Chondrocyte (in vitro differentiated cells): ENCODE measurements at regions not wholly inside any gene's neighbourhood (a gene's known extent, or its start where the extent isn't known, plus 50 kb on each side); places are given as distances from the start of the nearest gene placed in this dataset.

Source experiments
- DNase-seq: peaks from one replicate; pipeline ENCODE4 v3.0.0; 2021; ENCODE audit warnings: mixed read lengths, low spot score
- H3K27ac Mint-ChIP-seq: one replicate; pipeline ENCODE4 v1.8.0; 2021; ENCODE audit warnings: mild to moderate bottlenecking, moderate library complexity, mixed read lengths; ENCODE audit not compliant: unreplicated experiment
- H3K27me3 Mint-ChIP-seq: 2 replicates; pipeline ENCODE4 v1.8.0; 2021; ENCODE audit warnings: low read depth, mixed read lengths
- H3K36me3 Mint-ChIP-seq: 2 replicates; pipeline ENCODE4 v1.8.0; 2021; ENCODE audit warnings: low read depth, mixed read lengths
- H3K4me1 Mint-ChIP-seq: 2 replicates; pipeline ENCODE4 v1.8.0; 2021; ENCODE audit warnings: low read depth, mild to moderate bottlenecking, mixed read lengths
- H3K4me3 Mint-ChIP-seq: one replicate; pipeline ENCODE4 v1.8.0; 2021; ENCODE audit warnings: mild to moderate bottlenecking, moderate library complexity, mixed read lengths; ENCODE audit not compliant: unreplicated experiment
- H3K9me3 Mint-ChIP-seq: 2 replicates; pipeline ENCODE4 v1.8.0; 2021; ENCODE audit warnings: low read depth, mixed read lengths
- TF ChIP-seq, protein P1 (sequence below): fragments of 200-600 bp; sonication (generic); IDR thresholded peaks from 2 replicates; pipeline ENCODE4 v1.5.0; 2021; ENCODE audit warnings: antibody characterized with exemption, mild to moderate bottlenecking, moderate library complexity

DNA sequence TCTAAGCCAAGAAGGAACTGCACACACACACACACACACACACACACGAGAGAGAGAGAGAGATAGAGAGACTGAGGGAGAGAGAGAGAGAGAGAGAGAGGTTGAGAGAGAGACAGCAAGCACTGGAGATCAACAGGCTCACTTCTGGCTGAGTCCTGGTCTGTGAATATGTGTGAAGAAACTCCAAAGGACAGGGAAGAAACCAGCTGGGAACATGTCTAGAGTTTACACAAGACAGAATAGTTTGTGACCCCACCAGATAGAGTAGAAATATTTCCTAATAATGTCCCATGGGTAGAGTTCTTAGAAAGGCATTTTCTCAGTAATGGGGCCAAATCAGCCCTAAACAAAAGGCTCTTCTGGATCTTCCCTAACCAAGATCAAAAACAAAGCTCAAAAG, 155.5 kb upstream of the IGFBP3 start:
- H3K36me3 Mint-ChIP-seq = peaks cover 2% of the 10 kb centered on the region
- H3K27ac Mint-ChIP-seq = no peak overlapping the region
- no peak overlapping the region for H3K4me3 Mint-ChIP-seq
- no peaks in the 10 kb centered on the region for H3K27me3 Mint-ChIP-seq
- peaks cover 7% of the 10 kb centered on the region for H3K9me3 Mint-ChIP-seq
- TF ChIP-seq, protein P1, sequence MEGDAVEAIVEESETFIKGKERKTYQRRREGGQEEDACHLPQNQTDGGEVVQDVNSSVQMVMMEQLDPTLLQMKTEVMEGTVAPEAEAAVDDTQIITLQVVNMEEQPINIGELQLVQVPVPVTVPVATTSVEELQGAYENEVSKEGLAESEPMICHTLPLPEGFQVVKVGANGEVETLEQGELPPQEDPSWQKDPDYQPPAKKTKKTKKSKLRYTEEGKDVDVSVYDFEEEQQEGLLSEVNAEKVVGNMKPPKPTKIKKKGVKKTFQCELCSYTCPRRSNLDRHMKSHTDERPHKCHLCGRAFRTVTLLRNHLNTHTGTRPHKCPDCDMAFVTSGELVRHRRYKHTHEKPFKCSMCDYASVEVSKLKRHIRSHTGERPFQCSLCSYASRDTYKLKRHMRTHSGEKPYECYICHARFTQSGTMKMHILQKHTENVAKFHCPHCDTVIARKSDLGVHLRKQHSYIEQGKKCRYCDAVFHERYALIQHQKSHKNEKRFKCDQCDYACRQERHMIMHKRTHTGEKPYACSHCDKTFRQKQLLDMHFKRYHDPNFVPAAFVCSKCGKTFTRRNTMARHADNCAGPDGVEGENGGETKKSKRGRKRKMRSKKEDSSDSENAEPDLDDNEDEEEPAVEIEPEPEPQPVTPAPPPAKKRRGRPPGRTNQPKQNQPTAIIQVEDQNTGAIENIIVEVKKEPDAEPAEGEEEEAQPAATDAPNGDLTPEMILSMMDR = no peak
- DNase-seq = no peak
- peaks cover 31% of the 10 kb centered on the region for H3K4me1 Mint-ChIP-seq

DNA sequence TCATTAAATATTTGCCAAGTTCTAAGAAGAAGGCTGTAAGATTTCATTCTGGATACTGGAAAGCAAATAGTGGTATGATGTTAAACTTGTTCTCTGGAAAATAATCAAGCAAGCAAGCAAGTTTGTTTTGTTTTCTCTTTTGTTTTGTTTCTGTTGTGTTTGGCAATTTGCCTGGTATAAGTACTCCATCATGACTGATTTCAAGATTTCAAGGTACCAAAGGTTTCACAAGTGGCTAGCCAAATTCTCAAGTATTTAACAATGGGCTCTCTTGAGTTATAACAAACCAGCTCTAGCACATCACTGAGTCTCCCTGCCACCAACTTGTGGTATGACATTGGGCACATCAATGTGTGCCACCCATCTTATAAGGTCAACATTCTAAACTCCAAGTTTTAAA, 151.7 kb upstream of the IGFBP3 start:
- DNase-seq = no peak
- H3K27ac Mint-ChIP-seq = no peak overlapping the region

DNA sequence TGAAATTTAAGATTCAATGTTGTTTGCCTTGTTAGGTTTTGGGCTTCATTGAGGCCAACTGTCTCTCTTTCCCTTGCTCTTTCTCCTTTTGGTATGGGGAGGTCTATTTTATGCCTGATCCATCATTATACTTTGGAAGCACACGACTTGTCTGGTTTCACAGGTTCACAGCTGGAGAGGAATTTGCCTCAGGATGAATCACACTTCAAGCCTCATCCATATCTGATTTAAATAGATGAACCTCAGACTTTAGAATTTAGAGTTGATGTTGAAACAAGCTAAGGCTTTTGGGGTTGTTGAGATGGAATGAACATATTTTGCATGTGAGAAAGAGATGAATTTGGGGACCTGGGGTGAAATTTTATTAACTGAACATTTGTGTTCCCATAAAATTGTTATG, 150.5 kb upstream of the IGFBP3 start:
- Mint-ChIP-seq H3K27ac (no peak overlapping the region), H3K27me3 (no peaks in the 10 kb centered on the region), H3K4me3 (no peak overlapping the region), H3K9me3 (no peaks in the 10 kb centered on the region), H3K36me3 (no peaks in the 10 kb centered on the region), H3K4me1 (peaks cover 19% of the 10 kb centered on the region)
- TF ChIP-seq, protein P1 = no peak
- no peak for DNase-seq

More for the DNA sequence above, 151.7 kb upstream of the IGFBP3 start:
- Mint-ChIP-seq H3K27me3 (no peaks in the 10 kb centered on the region), H3K4me1 (peaks cover 29% of the 10 kb centered on the region), H3K4me3 (no peak overlapping the region), H3K9me3 (no peaks in the 10 kb centered on the region), H3K36me3 (no peaks in the 10 kb centered on the region)
- TF ChIP-seq, protein P1 = no peak

DNA sequence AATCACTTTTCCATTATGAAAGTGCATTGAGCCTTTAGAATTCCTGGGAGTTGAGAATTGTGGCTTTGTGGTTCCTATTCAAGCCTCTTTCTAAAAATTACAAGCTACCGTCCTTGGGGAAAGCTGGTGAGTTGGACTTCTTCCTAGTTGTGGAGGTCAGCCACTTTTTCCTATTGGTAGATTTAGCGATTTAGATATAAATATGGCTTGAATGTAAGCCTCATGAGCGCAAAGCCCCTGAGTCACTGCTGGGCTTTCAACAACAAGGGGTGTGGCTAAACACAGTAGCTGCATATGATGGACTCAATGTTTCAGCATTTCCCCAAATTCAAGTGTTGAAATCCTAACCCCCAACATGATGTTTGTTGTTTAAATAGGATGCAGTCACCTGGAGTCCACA, 150.0 kb upstream of the IGFBP3 start:
- no peak overlapping the region for H3K4me3 Mint-ChIP-seq
- no peak overlapping the region for H3K27ac Mint-ChIP-seq
- peaks cover 15% of the 10 kb centered on the region for H3K4me1 Mint-ChIP-seq
- no peak for DNase-seq
- no peaks in the 10 kb centered on the region for H3K36me3 Mint-ChIP-seq
- TF ChIP-seq, protein P1 = no peak
- H3K9me3 Mint-ChIP-seq = no peaks in the 10 kb centered on the region
- no peaks in the 10 kb centered on the region for H3K27me3 Mint-ChIP-seq

DNA sequence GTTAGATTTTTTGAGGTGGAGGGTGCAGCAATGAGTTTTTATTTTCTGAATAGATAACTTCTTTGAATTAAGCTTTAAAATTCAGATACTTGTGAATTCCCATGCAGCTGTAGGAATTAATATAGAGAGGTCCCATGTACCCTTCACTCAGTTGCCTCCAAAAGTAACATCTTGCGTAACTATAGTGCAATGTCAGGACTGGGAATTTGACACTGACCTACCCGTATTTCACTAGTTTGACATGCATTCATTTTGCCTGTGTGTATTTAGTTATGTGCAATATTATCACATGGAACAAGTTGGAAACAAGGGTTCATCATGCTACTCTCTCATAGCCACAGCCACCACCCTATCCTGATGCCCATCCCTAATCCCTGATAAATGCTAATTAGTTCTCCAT, 147.1 kb upstream of the IGFBP3 start:
- no peaks in the 10 kb centered on the region for H3K27me3 Mint-ChIP-seq
- no peaks in the 10 kb centered on the region for H3K9me3 Mint-ChIP-seq
- no peak overlapping the region for H3K4me3 Mint-ChIP-seq
- DNase-seq = no peak
- H3K27ac Mint-ChIP-seq = no peak overlapping the region
- H3K36me3 Mint-ChIP-seq = no peaks in the 10 kb centered on the region
- peaks cover 15% of the 10 kb centered on the region for H3K4me1 Mint-ChIP-seq
- TF ChIP-seq, protein P1 = no peak
